Esophagus muscularis mucosa (tissue), 3 donors: ENCODE measurements at regions not wholly inside any gene's neighbourhood (a gene's known extent, or its start where the extent isn't known, plus 50 kb on each side); places are given as distances from the start of the nearest gene placed in this dataset.

Source experiments
- POLR2A ChIP-seq: fragments of 450-650 bp; IDR thresholded peaks from one replicate; pipeline ENCODE4 v1.6.1; 2017; ENCODE audit warnings: antibody characterized with exemption, moderate library complexity, mild to moderate bottlenecking, low read depth
- TF ChIP-seq, protein P1 (sequence below), 3 experiments: fragments of 200-600 bp in 2 of 3; fragments of 450-650 bp in 1 of 3; sonication (generic) in 2 of 3; IDR thresholded peaks; one replicate each; pipeline ENCODE4 v1.5.1; 2017 to 2019; ENCODE audit warnings: antibody characterized with exemption in 3 of 3, mild to moderate bottlenecking in 2 of 3, moderate library complexity in 1 of 3

DNA sequence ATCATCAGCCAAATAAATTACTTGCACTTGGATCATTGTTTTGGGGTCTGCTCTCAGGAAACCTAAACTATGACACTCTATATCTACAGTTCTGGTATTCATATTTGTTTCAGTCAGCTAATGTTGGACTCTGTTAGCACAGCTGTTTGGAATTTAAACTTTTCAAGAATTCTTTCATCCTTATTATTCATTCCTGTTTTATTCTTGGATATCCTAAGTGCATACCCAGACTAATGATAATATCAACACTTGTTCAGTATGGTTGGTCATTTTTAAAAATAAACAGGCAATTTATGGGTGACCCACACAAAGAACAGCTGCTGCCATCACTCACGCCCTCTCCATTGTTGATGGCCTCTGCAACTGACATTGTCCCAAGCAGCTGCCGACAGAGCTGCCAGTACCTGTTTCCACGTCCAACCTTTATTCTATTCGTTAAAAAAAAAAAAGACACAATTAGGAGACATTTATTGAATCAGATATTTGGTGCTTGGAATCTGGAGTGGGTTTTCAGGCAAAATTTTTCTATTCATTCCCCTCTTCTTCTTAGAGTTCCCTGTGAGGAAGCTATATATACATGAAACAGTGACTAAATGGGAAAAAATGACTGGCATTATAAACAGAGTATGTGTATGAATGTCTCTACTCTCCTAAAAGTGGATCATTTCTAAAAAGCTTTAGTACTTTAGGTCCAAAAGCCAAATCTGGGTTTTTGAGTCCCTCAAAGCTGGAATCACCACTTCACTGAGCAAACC, 252.1 kb upstream of the NAV3 start:
- TF ChIP-seq, protein P1, sequence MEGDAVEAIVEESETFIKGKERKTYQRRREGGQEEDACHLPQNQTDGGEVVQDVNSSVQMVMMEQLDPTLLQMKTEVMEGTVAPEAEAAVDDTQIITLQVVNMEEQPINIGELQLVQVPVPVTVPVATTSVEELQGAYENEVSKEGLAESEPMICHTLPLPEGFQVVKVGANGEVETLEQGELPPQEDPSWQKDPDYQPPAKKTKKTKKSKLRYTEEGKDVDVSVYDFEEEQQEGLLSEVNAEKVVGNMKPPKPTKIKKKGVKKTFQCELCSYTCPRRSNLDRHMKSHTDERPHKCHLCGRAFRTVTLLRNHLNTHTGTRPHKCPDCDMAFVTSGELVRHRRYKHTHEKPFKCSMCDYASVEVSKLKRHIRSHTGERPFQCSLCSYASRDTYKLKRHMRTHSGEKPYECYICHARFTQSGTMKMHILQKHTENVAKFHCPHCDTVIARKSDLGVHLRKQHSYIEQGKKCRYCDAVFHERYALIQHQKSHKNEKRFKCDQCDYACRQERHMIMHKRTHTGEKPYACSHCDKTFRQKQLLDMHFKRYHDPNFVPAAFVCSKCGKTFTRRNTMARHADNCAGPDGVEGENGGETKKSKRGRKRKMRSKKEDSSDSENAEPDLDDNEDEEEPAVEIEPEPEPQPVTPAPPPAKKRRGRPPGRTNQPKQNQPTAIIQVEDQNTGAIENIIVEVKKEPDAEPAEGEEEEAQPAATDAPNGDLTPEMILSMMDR (IDR thresholded peaks at IDR 0.05): no peak
- no peak for TF ChIP-seq POLR2A
